Prostate gland (tissue), 2 donors: ENCODE measurements at regions not wholly inside any gene's neighbourhood (a gene's known extent, or its start where the extent isn't known, plus 50 kb on each side); places are given as distances from the start of the nearest gene placed in this dataset.
"Not testable (repeated sequence)": the region's sequence is repeated elsewhere in the genome, so short reads cannot be mapped to it uniquely, and the experiment has no call there.

Source experiments
- POLR2A ChIP-seq: fragments of 450-650 bp; IDR thresholded peaks from one replicate; pipeline ENCODE4 v1.6.1; 2016; ENCODE audit warnings: antibody characterized with exemption, mild to moderate bottlenecking
- POLR2AphosphoS5 ChIP-seq: sonication (generic); formaldehyde crosslinking; IDR thresholded peaks from one replicate; pipeline ENCODE4 v1.6.1; 2017; ENCODE audit warnings: antibody characterized with exemption
- TF ChIP-seq, protein P1 (sequence below), 4 experiments: fragments of 200-600 bp in 2 of 4; fragments of 450-650 bp in 2 of 4; sonication (generic) in 2 of 4; IDR thresholded peaks; 1 replicate in 3 of 4; 2 replicates in 1 of 4; pipeline ENCODE4 v1.5.1; 2016 to 2019; ENCODE audit warnings: antibody characterized with exemption in 4 of 4, mild to moderate bottlenecking in 2 of 4, moderate library complexity in 2 of 4

DNA sequence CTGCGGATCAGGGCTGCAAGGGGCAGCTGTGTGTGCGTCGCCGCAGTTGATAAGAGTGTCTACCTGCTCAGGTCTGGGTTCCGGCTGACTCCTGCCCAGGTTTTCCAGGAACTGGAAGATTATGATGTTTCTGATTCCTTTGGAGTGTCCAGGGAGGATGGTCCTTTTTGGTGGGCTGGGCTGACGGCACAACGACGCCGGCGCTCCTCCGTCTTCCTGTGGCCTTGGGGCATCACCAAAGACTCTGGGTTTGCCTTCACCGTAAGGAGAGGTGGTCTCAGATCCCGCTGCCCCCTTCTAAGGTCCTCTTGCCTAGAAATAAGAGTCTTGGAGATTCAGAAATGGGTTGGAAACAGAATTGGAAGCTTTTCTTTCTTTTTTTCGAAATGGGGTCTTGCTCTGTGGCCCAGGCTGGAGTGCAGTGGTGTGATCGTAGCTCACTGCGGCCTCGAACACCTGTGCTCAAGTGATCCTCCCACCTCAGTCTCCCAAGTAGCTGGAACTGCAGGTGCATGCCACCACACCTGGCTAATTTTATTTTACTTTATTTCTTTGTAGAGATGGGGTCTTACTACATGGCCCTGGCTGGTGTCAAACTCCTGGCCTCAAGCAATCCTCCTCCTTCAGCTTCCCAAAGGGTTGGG, 1245.5 kb upstream of the PHF14 start:
- not testable (repeated sequence) for TF ChIP-seq POLR2AphosphoS5, POLR2A
- TF ChIP-seq, protein P1, sequence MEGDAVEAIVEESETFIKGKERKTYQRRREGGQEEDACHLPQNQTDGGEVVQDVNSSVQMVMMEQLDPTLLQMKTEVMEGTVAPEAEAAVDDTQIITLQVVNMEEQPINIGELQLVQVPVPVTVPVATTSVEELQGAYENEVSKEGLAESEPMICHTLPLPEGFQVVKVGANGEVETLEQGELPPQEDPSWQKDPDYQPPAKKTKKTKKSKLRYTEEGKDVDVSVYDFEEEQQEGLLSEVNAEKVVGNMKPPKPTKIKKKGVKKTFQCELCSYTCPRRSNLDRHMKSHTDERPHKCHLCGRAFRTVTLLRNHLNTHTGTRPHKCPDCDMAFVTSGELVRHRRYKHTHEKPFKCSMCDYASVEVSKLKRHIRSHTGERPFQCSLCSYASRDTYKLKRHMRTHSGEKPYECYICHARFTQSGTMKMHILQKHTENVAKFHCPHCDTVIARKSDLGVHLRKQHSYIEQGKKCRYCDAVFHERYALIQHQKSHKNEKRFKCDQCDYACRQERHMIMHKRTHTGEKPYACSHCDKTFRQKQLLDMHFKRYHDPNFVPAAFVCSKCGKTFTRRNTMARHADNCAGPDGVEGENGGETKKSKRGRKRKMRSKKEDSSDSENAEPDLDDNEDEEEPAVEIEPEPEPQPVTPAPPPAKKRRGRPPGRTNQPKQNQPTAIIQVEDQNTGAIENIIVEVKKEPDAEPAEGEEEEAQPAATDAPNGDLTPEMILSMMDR (IDR thresholded peaks at IDR 0.05) = not testable (repeated sequence)
